ENCODE measurements at regions not wholly inside any gene's neighbourhood (a gene's known extent, or its start where the extent isn't known, plus 50 kb on each side); places are given as distances from the start of the nearest gene placed in this dataset.
A peak's percentile ranks its signal among the peaks of the same experiment; 100 is the strongest.
"Not testable (repeated sequence)": the region's sequence is repeated elsewhere in the genome, so short reads cannot be mapped to it uniquely, and the experiment has no call there.

- no peaks in the 10 kb centered on the region for H3K36me3 Mint-ChIP-seq (ENCODE audit: low read depth)
- peaks cover 6% of the 10 kb centered on the region for H3K4me1 Mint-ChIP-seq
- TF ChIP-seq CTCF (IDR thresholded peaks at IDR 0.05; ENCODE audit: unreplicated experiment in 3 of 3): no peak
- H3K9me3 Mint-ChIP-seq: no peaks in the 10 kb centered on the region
- no peak overlapping the region for H3K27ac Mint-ChIP-seq
- H3K4me3 Mint-ChIP-seq: no peak overlapping the region
- H3K27me3 Mint-ChIP-seq (ENCODE audit: low read depth): peaks cover 6% of the 10 kb centered on the region
Measured at GRCh38 chr4:84324303-84325245, 174.5 kb downstream of the NKX6-1 start.

DNA sequence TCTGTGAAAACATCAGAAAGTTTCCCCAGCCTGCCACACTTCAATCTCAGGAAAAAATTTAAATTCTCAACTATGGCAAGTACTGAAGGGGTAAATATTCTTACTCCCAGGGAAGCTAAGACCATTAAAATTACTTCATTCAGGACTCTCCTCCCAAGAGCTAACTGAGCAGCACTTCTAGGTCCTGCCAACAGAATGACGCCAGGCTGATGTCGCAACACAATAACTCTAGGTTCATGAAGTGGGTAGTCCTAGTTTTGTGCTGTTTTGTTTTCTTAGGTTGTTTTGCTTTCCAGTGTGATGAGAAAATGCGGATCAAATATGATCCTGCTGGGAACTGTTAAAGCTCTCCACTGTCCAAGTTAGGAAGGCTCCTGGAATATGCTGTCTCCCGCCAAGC is 180.0 kb downstream of the NKX6-1 start:
- no peaks in the 10 kb centered on the region for H3K9me3 Mint-ChIP-seq
- no peak overlapping the region for H3K4me3 Mint-ChIP-seq
- H3K27ac Mint-ChIP-seq: no peak overlapping the region
- peaks cover 14% of the 10 kb centered on the region for H3K27me3 Mint-ChIP-seq (ENCODE audit: low read depth)
- TF ChIP-seq CTCF (IDR thresholded peaks at IDR 0.05; ENCODE audit: unreplicated experiment in 3 of 3): no peak
- no peaks in the 10 kb centered on the region for H3K36me3 Mint-ChIP-seq (ENCODE audit: low read depth)
- no peaks in the 10 kb centered on the region for H3K4me1 Mint-ChIP-seq

GRCh38 chr4:84317513-84317912 is 181.6 kb downstream of the NKX6-1 start:
- Mint-ChIP-seq H3K9me3 (no peaks in the 10 kb centered on the region), H3K4me3 (no peak overlapping the region), H3K27ac (no peak overlapping the region), H3K27me3 (ENCODE audit: low read depth) (peaks cover 14% of the 10 kb centered on the region), H3K4me1 (no peaks in the 10 kb centered on the region), H3K36me3 (ENCODE audit: low read depth) (no peaks in the 10 kb centered on the region)
- no peak for TF ChIP-seq CTCF (IDR thresholded peaks at IDR 0.05; ENCODE audit: unreplicated experiment in 3 of 3)

DNA sequence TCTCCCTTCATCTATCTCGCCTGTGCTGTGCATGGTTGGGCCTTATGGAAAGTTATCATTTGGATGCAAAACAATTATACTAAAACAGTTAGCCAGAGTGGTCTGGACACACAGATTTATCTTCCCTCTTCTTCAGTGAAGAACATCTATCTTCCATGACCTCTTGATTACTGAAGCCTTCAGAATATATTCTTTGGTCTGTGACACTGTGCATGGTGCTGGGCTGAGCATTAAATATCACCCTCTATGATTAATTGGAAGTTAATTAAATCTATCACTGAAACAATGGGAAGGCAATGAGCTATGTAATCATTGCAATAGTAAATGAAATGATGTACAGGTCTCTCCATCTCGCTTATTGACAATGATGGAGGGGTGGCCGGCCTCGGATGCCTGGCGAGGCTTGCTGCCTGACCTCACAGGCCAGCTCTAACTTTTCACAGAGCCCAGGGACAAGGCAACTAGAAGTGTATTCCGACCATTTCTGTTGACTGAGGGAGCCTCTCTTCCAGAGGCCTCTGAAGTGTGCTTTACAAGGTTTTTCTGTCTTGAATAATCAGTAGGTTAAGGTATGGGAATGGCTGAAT is 186.6 kb downstream of the NKX6-1 start:
- Mint-ChIP-seq H3K9me3 (no peaks in the 10 kb centered on the region), H3K4me1 (no peaks in the 10 kb centered on the region), H3K27me3 (ENCODE audit: low read depth) (peaks cover 10% of the 10 kb centered on the region), H3K27ac (no peak overlapping the region), H3K4me3 (no peak overlapping the region), H3K36me3 (ENCODE audit: low read depth) (no peaks in the 10 kb centered on the region)
- no peak for TF ChIP-seq CTCF (IDR thresholded peaks at IDR 0.05; ENCODE audit: unreplicated experiment in 3 of 3)

DNA sequence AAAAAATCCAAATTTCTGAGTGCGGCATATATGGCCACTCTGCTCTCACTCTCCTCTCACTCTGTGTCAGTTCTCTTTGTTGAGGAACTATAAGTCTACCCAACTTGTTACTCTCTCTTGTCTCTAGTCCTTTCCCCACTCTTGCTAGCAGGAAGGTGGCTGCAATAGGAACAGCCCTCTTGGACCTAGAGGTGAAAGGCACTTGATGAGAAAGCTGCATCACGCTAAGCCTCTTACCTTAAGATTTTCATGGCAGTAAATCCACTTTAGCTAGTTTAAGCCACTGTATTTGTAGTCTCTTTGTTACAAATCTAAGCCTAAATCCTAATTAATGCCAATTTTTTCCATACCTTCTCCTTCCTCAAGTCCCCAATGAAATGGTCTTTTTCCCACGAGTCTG is 189.9 kb downstream of the NKX6-1 start:
- no peak for TF ChIP-seq CTCF (IDR thresholded peaks at IDR 0.05; ENCODE audit: unreplicated experiment in 3 of 3)
- H3K27ac Mint-ChIP-seq: no peak overlapping the region
- no peaks in the 10 kb centered on the region for H3K36me3 Mint-ChIP-seq (ENCODE audit: low read depth)
- no peaks in the 10 kb centered on the region for H3K9me3 Mint-ChIP-seq
- no peaks in the 10 kb centered on the region for H3K27me3 Mint-ChIP-seq (ENCODE audit: low read depth)
- H3K4me1 Mint-ChIP-seq: no peaks in the 10 kb centered on the region
- no peak overlapping the region for H3K4me3 Mint-ChIP-seq

- H3K36me3 Mint-ChIP-seq (ENCODE audit: low read depth); H3K27me3 Mint-ChIP-seq (ENCODE audit: low read depth); H3K4me1 Mint-ChIP-seq; H3K27ac Mint-ChIP-seq: not testable (repeated sequence)
- peaks cover 15% of the 10 kb centered on the region for H3K9me3 Mint-ChIP-seq
- H3K4me3 Mint-ChIP-seq: peak overlapping the region in 2 of 3 experiments; percentile 21 to 34
Measured at GRCh38 chr4:84298719-84299254, 200.3 kb downstream of the NKX6-1 start.
